Breast epithelium (tissue), 3 donors: ENCODE measurements at regions not wholly inside any gene's neighbourhood (a gene's known extent, or its start where the extent isn't known, plus 50 kb on each side); places are given as distances from the start of the nearest gene placed in this dataset.

Experiments
- CTCF ChIP-seq, 3 donors: fragments of 450-650 bp; IDR thresholded peaks; one replicate each; pipeline ENCODE4 v1.5.1; 2016 to 2017; ENCODE audit warnings: antibody characterized with exemption in 3 of 3, mild to moderate bottlenecking in 3 of 3, moderate library complexity in 3 of 3
- POLR2AphosphoS5 ChIP-seq, 3 donors: sonication (generic); formaldehyde crosslinking; IDR thresholded peaks; one replicate each; pipeline ENCODE4 v1.6.1; 2017; ENCODE audit warnings: antibody characterized with exemption in 3 of 3

- TF ChIP-seq CTCF (IDR thresholded peaks at IDR 0.05) (no peak), POLR2AphosphoS5 (IDR thresholded peaks at IDR 0.05) (no peak)
Observed at GRCh38 chr12:78396538-78396937, 468.0 kb upstream of the SYT1 start.
